Right atrium auricular region (tissue), 2 donors: ENCODE measurements at regions not wholly inside any gene's neighbourhood (a gene's known extent, or its start where the extent isn't known, plus 50 kb on each side); places are given as distances from the start of the nearest gene placed in this dataset.

Experiments
- DNase-seq: peaks from one replicate; pipeline ENCODE4 v3.0.0-alpha.2; 2019; ENCODE audit warnings: low spot score
- H3K27ac ChIP-seq, 2 donors: fragments of 200-600 bp; sonication (generic); 1 replicate in 1 of 2; 2 replicates in 1 of 2; pipeline ENCODE4 v1.5.1; 2016 to 2019
- H3K27me3 ChIP-seq, 2 donors: fragments of 200-600 bp; sonication (generic); one replicate each; pipeline versions ENCODE4 v1.5.1 to v1.6.0; 2017 to 2019
- H3K36me3 ChIP-seq: fragments of 200-600 bp; sonication (generic); one replicate; pipeline ENCODE4 v1.5.1; 2016
- H3K4me1 ChIP-seq, 2 donors: fragments of 200-600 bp; sonication (generic); one replicate each; pipeline versions ENCODE4 v1.5.1 to v1.6.0; 2017 to 2019
- H3K4me3 ChIP-seq, 2 donors: fragments of 200-600 bp; sonication (generic); 1 replicate in 1 of 2; 2 replicates in 1 of 2; pipeline ENCODE4 v1.5.1; 2017 to 2019; ENCODE audit warnings: mild to moderate bottlenecking in 1 of 2, moderate library complexity in 1 of 2
- H3K9me3 ChIP-seq, 2 donors: fragments of 200-600 bp; sonication (generic); one replicate each; pipeline ENCODE4 v1.5.1; 2019
- CTCF ChIP-seq, 2 donors: fragments of 200-600 bp; sonication (generic); IDR thresholded peaks; one replicate each; pipeline ENCODE4 v1.5.1; 2019; ENCODE audit warnings: antibody characterized with exemption in 2 of 2

- H3K27me3 ChIP-seq: no peaks in the 10 kb centered on the region
- H3K4me3 ChIP-seq: no peak overlapping the region
- no peak overlapping the region for H3K27ac ChIP-seq
- no peak for DNase-seq
- no peaks in the 10 kb centered on the region for H3K36me3 ChIP-seq
- no peaks in the 10 kb centered on the region for H3K9me3 ChIP-seq
- TF ChIP-seq CTCF (IDR thresholded peaks at IDR 0.05): no peak
- no peaks in the 10 kb centered on the region for H3K4me1 ChIP-seq
These were observed 51.4 kb upstream of the NPVF start for GRCh38 chr7:25279705-25280104.

- no peaks in the 10 kb centered on the region for H3K27me3 ChIP-seq
- no peak for DNase-seq
- TF ChIP-seq CTCF (IDR thresholded peaks at IDR 0.05): no peak
These were observed 51.9 kb upstream of the NPVF start for GRCh38 chr7:25280181-25280580.

GRCh38 chr7:25282194-25282593 is 53.9 kb upstream of the NPVF start:
- H3K27me3 ChIP-seq: no peaks in the 10 kb centered on the region
- H3K36me3 ChIP-seq: no peaks in the 10 kb centered on the region
- H3K9me3 ChIP-seq: no peaks in the 10 kb centered on the region
- TF ChIP-seq CTCF (IDR thresholded peaks at IDR 0.05): no peak
- H3K27ac ChIP-seq: no peak overlapping the region
- no peak overlapping the region for H3K4me3 ChIP-seq
- no peak for DNase-seq
- no peaks in the 10 kb centered on the region for H3K4me1 ChIP-seq

More at GRCh38 chr7:25280181-25280580, 51.9 kb upstream of the NPVF start:
- Histone ChIP-seq H3K9me3 (no peaks in the 10 kb centered on the region), H3K36me3 (no peaks in the 10 kb centered on the region), H3K27ac (no peak overlapping the region), H3K4me3 (no peak overlapping the region), H3K4me1 (no peaks in the 10 kb centered on the region)

- no peak for DNase-seq
- no peak overlapping the region for H3K27ac ChIP-seq
- H3K27me3 ChIP-seq: no peaks in the 10 kb centered on the region
- H3K4me1 ChIP-seq: no peaks in the 10 kb centered on the region
- no peaks in the 10 kb centered on the region for H3K9me3 ChIP-seq
- H3K36me3 ChIP-seq: no peaks in the 10 kb centered on the region
- H3K4me3 ChIP-seq: no peak overlapping the region
- TF ChIP-seq CTCF (IDR thresholded peaks at IDR 0.05): no peak
These were observed 58.5 kb upstream of the NPVF start for GRCh38 chr7:25286756-25287155.

GRCh38 chr7:25287291-25287690 is 59.0 kb upstream of the NPVF start:
- no peaks in the 10 kb centered on the region for H3K36me3 ChIP-seq
- no peaks in the 10 kb centered on the region for H3K27me3 ChIP-seq
- H3K4me3 ChIP-seq: no peak overlapping the region
- no peak for DNase-seq
- H3K4me1 ChIP-seq: no peaks in the 10 kb centered on the region
- no peaks in the 10 kb centered on the region for H3K9me3 ChIP-seq
- TF ChIP-seq CTCF (IDR thresholded peaks at IDR 0.05): no peak
- H3K27ac ChIP-seq: no peak overlapping the region

GRCh38 chr7:25288556-25289307 is 60.4 kb upstream of the NPVF start:
- TF ChIP-seq CTCF (IDR thresholded peaks at IDR 0.05): no peak
- no peak for DNase-seq
- H3K4me1 ChIP-seq: no peaks in the 10 kb centered on the region
- H3K36me3 ChIP-seq: no peaks in the 10 kb centered on the region
- H3K4me3 ChIP-seq: no peak overlapping the region
- no peaks in the 10 kb centered on the region for H3K9me3 ChIP-seq
- H3K27me3 ChIP-seq: no peaks in the 10 kb centered on the region
- H3K27ac ChIP-seq: no peak overlapping the region
